Neural crest cell (in vitro differentiated cells): ENCODE measurements at regions not wholly inside any gene's neighbourhood (a gene's known extent, or its start where the extent isn't known, plus 50 kb on each side); places are given as distances from the start of the nearest gene placed in this dataset.

Experiments used
- DNase-seq: peaks from one replicate; pipeline ENCODE4 v3.0.0; 2021; ENCODE audit warnings: low read depth, mixed read lengths, low spot score
- H3K27ac Mint-ChIP-seq: one replicate; pipeline ENCODE4 v1.8.0; 2021; ENCODE audit warnings: mild to moderate bottlenecking, mixed read lengths; ENCODE audit not compliant: unreplicated experiment
- H3K27me3 Mint-ChIP-seq: 2 replicates; pipeline ENCODE4 v1.8.0; 2021; ENCODE audit warnings: low read depth, mild to moderate bottlenecking, mixed read lengths
- H3K36me3 Mint-ChIP-seq: 2 replicates; pipeline ENCODE4 v1.8.0; 2021; ENCODE audit warnings: low read depth, mild to moderate bottlenecking, mixed read lengths
- H3K4me1 Mint-ChIP-seq: 2 replicates; pipeline ENCODE4 v1.8.0; 2021; ENCODE audit warnings: mixed read lengths
- H3K4me3 Mint-ChIP-seq: one replicate; pipeline ENCODE4 v1.8.0; 2021; ENCODE audit warnings: mild to moderate bottlenecking, mixed read lengths
- H3K9me3 Mint-ChIP-seq: 2 replicates; pipeline ENCODE4 v1.8.0; 2021; ENCODE audit warnings: mixed read lengths
- CTCF ChIP-seq: fragments of 200-600 bp; sonication (generic); conservative IDR thresholded peaks from 2 replicates; pipeline ENCODE4 v1.5.0; 2021; ENCODE audit warnings: antibody characterized with exemption, mild to moderate bottlenecking

- Mint-ChIP-seq H3K36me3 (no peaks in the 10 kb centered on the region), H3K9me3 (no peaks in the 10 kb centered on the region), H3K4me3 (no peak overlapping the region), H3K4me1 (no peaks in the 10 kb centered on the region), H3K27me3 (no peaks in the 10 kb centered on the region), H3K27ac (no peak overlapping the region)
- DNase-seq: no peak
- TF ChIP-seq CTCF: no peak
These were observed 408.0 kb upstream of the RGPD4 start for GRCh38 chr2:107418708-107419107.

DNA sequence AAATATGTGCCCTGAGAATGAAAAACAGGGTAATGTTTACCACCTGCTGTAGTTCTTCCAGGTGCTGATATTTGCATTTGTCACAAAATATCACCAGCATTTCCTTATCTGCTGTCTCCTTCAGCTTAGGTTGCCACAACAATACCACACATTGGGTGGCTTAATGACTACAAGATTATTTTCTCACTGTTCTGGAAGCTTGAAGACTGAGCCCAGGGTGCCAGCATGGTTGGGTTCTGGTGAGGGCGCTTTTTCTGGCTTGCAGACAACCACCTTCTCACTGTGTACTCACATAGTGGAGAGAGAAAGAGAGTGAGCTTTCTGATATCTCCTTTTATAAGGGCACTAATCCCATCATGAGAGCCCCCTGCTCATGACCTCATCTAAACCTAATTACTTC is 407.5 kb upstream of the RGPD4 start:
- no peak for TF ChIP-seq CTCF
- DNase-seq: no peak
- no peaks in the 10 kb centered on the region for H3K36me3 Mint-ChIP-seq
- H3K27ac Mint-ChIP-seq: no peak overlapping the region
- no peaks in the 10 kb centered on the region for H3K27me3 Mint-ChIP-seq
- no peak overlapping the region for H3K4me3 Mint-ChIP-seq
- H3K4me1 Mint-ChIP-seq: no peaks in the 10 kb centered on the region
- no peaks in the 10 kb centered on the region for H3K9me3 Mint-ChIP-seq

DNA sequence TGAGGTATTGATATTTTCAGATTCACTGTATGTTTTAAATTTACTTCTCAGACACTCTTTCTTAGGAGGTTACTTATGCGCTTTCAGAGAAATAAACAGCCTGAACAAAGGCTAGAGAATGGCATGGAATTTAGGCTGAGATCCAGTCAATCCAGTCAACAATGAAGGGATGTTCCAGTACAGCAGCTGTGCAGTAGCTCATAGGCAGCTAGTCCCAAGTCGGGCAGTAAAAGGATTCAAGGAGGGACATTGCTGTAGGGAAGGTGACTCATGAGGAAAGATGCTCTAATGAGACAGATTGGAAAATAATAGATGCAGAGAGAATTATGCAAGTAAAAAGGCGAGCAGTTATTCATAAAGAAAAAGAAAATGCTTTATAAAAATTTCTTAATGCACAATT is 397.9 kb upstream of the RGPD4 start:
- H3K4me1 Mint-ChIP-seq: no peaks in the 10 kb centered on the region
- H3K9me3 Mint-ChIP-seq: peaks cover 18% of the 10 kb centered on the region
- no peak overlapping the region for H3K27ac Mint-ChIP-seq
- no peaks in the 10 kb centered on the region for H3K27me3 Mint-ChIP-seq
- no peak for TF ChIP-seq CTCF
- no peak for DNase-seq
- no peaks in the 10 kb centered on the region for H3K36me3 Mint-ChIP-seq
- H3K4me3 Mint-ChIP-seq: no peak overlapping the region

DNA sequence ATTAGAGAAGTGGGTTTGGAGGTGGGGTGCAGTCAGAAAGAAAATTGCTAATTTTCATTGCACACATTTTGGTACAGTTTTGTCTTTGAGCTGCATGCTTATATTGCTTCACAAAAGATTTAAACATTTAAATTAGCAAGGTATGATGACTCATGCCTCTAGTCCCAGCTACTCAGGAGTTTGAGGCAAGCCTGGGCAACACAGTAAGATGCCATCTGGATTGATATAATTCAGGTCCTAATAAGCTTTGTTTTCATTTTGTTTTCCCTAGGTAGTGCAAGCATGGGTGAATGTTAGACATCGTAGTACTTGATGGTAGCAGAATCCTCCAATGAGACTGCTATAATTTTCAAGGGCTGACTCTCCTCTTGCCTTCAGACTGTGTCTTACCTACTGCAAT is 396.7 kb upstream of the RGPD4 start:
- Mint-ChIP-seq H3K9me3 (peaks cover 18% of the 10 kb centered on the region), H3K4me1 (no peaks in the 10 kb centered on the region), H3K27me3 (no peaks in the 10 kb centered on the region), H3K36me3 (no peaks in the 10 kb centered on the region), H3K4me3 (no peak overlapping the region), H3K27ac (no peak overlapping the region)
- DNase-seq: no peak
- no peak for TF ChIP-seq CTCF

DNA sequence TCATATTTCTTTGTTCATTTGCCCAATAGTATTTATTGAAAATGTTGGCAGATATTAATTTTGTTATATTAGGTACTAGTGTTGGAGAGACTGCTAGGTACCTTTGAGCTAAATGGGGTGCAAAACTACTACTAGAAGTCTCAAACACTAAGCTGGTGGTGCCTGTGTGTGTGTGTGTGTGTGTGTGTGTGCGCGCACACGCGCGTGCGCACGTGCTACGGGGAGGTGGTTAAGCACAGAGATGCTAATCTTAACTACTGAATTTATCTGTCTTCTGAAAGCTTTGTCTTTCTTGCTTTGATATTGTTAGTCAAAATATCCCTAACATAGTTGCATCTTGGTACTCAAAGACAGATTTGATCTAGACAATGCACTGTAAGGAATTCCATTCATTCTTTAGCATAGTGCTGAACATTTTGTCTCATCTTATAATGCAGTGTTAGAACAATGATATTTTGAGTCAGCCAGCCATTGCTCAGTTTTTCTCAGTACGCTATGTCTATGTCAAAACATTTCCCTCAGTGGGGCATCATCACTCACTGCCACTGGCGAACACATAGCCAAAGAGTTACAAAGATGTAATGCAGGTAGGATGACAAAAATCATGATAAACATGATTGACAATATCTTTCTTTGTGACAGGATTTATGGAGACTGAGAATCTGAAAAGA is 396.0 kb upstream of the RGPD4 start:
- Mint-ChIP-seq H3K27me3 (no peaks in the 10 kb centered on the region), H3K9me3 (peaks cover 14% of the 10 kb centered on the region), H3K4me3 (no peak overlapping the region), H3K4me1 (no peaks in the 10 kb centered on the region), H3K27ac (no peak overlapping the region), H3K36me3 (no peaks in the 10 kb centered on the region)
- no peak for DNase-seq
- no peak for TF ChIP-seq CTCF
